H1 (cell line): ENCODE measurements at regions not wholly inside any gene's neighbourhood (a gene's known extent, or its start where the extent isn't known, plus 50 kb on each side); places are given as distances from the start of the nearest gene placed in this dataset.

Experiments
- CBX8 ChIP-seq: fragments of 300-800, 300-1000 bp; sonication (generic); IDR thresholded peaks from 2 replicates; pipeline ENCODE4 v1.7.1; 2016; ENCODE audit warnings: low read depth, low read length, borderline replicate concordance
- KDM4A ChIP-seq: IDR thresholded peaks from one replicate; pipeline ENCODE4 v1.7.1; 2012; ENCODE audit warnings: low read depth, mild to moderate bottlenecking, moderate library complexity, low read length, inconsistent platforms; ENCODE audit not compliant: severe bottlenecking
- TF ChIP-seq, protein P1 (sequence below): IDR thresholded peaks from 2 replicates; pipeline ENCODE4 v1.6.1; 2011; ENCODE audit warnings: low read depth, mild to moderate bottlenecking, low read length; ENCODE audit not compliant: insufficient read depth

DNA sequence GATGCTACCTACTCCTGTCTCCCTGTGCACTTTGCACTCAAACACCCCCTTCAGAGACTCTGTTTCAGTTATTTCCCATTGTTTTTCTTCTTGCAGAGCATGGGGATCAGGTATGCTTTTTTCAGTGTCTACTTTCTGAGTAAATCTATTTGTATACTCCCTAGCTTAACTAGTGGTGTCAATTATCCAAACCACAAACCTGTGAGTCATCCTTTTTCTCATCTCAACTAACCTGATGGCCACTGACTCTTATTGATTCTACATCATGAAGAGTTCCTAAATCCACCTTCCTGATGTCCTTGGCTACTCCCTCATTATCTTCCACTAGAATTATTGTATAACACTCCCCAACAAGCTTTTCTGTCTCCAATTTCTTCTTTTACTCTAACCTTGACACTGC, 68.0 kb downstream of the DIPK2A start (continued):
- TF ChIP-seq KDM4A = no peak
- TF ChIP-seq, protein P1, sequence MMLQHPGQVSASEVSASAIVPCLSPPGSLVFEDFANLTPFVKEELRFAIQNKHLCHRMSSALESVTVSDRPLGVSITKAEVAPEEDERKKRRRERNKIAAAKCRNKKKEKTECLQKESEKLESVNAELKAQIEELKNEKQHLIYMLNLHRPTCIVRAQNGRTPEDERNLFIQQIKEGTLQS = no peak
- no peak for TF ChIP-seq CBX8
